H1 (cell line): ENCODE measurements at regions not wholly inside any gene's neighbourhood (a gene's known extent, or its start where the extent isn't known, plus 50 kb on each side); places are given as distances from the start of the nearest gene placed in this dataset.

Source experiments
- CEBPB ChIP-seq: IDR thresholded peaks from 2 replicates; pipeline ENCODE4 v1.6.1; 2012; ENCODE audit warnings: low read depth, low read length
- NRF1 ChIP-seq: IDR thresholded peaks from 2 replicates; pipeline ENCODE4 v1.6.1; 2011; ENCODE audit warnings: mild to moderate bottlenecking, low read depth, low read length, improper control_type of control experiment
- POLR2A ChIP-seq, 2 experiments: IDR thresholded peaks; 1 replicate in 1 of 2; 2 replicates in 1 of 2; pipeline ENCODE4 v1.6.1; 2011; ENCODE audit warnings: low read depth in 2 of 2, low read length in 2 of 2, mild to moderate bottlenecking in 2 of 2; ENCODE audit errors: control extremely low read depth in 1 of 2
- POLR2AphosphoS5 ChIP-seq: IDR thresholded peaks from 2 replicates; pipeline ENCODE4 v1.6.1; 2011; ENCODE audit warnings: low read depth, low read length
- RXRA ChIP-seq: IDR thresholded peaks from 2 replicates; pipeline ENCODE4 v1.6.1; 2011; ENCODE audit warnings: low read depth, mild to moderate bottlenecking, low read length, moderate library complexity; ENCODE audit not compliant: insufficient read depth

GRCh38 chr6:16973545-16974386 lies 128.1 kb upstream of the STMND1 start (continued):
- no peak for TF ChIP-seq CEBPB
- TF ChIP-seq NRF1 = no peak
- no peak for TF ChIP-seq POLR2A (IDR thresholded peaks at IDR 0.05; ENCODE audit: control extremely low read depth in 1 of 2, low read depth in 2 of 2, low read length in 2 of 2)
- no peak for TF ChIP-seq RXRA
- no peak for TF ChIP-seq POLR2AphosphoS5
